Esophagus muscularis mucosa (tissue), 4 donors: ENCODE measurements at regions not wholly inside any gene's neighbourhood (a gene's known extent, or its start where the extent isn't known, plus 50 kb on each side); places are given as distances from the start of the nearest gene placed in this dataset.

Experiments used
- DNase-seq: peaks from one replicate; pipeline ENCODE4 v3.0.0-alpha.2; 2017; ENCODE audit errors: extremely low spot score
- H3K27ac ChIP-seq, 4 donors: fragments of 200-600 bp; sonication (generic); replicated peaks in 1 of 4; 1 replicate in 3 of 4; 2 replicates in 1 of 4; pipeline ENCODE4 v1.5.1; 2016 to 2019; ENCODE audit warnings: mild to moderate bottlenecking in 1 of 4
- H3K27me3 ChIP-seq, 4 donors: fragments of 200-600 bp; sonication (generic); one replicate each; pipeline versions ENCODE4 v1.5.1 to v1.6.0; 2016 to 2019
- H3K36me3 ChIP-seq, 4 donors: fragments of 200-600 bp; sonication (generic); one replicate each; pipeline ENCODE4 v1.5.1; 2016 to 2019
- H3K4me1 ChIP-seq, 4 donors: fragments of 200-600 bp; sonication (generic); one replicate each; pipeline ENCODE4 v1.5.1; 2016 to 2019
- H3K4me3 ChIP-seq, 4 donors: fragments of 200-600 bp; sonication (generic); 1 replicate in 2 of 4; 2 replicates in 2 of 4; pipeline ENCODE4 v1.5.1; 2016 to 2019; ENCODE audit warnings: mild to moderate bottlenecking in 4 of 4, moderate library complexity in 1 of 4
- H3K9me3 ChIP-seq, 4 donors: fragments of 200-600 bp; sonication (generic); 1 replicate in 3 of 4; 2 replicates in 1 of 4; pipeline ENCODE4 v1.5.1; 2016 to 2019
- EP300 ChIP-seq: sonication (generic); formaldehyde crosslinking; IDR thresholded peaks from one replicate; pipeline ENCODE4 v1.6.1; 2017; ENCODE audit warnings: antibody characterized with exemption
- POLR2A ChIP-seq: fragments of 450-650 bp; IDR thresholded peaks from one replicate; pipeline ENCODE4 v1.6.1; 2017; ENCODE audit warnings: antibody characterized with exemption, moderate library complexity, mild to moderate bottlenecking, low read depth
- POLR2AphosphoS5 ChIP-seq, 2 donors: sonication (generic); formaldehyde crosslinking; IDR thresholded peaks; one replicate each; pipeline ENCODE4 v1.6.1; 2017; ENCODE audit warnings: antibody characterized with exemption in 2 of 2
- WGBS: methylation state at CpG from one replicate; pipeline ENCODE4 v1.1.5; 2018; 5-methylcytosine and 5-hydroxymethylcytosine counted together
- intact Hi-C: fragments of 100-400 bp; cut with DNase I; formaldehyde crosslinking; loops from one replicate; pipeline ENCODE4 v1.15.1; 2023
- TF ChIP-seq, protein P1 (sequence below), 3 experiments: fragments of 200-600 bp in 2 of 3; fragments of 450-650 bp in 1 of 3; sonication (generic) in 2 of 3; IDR thresholded peaks; one replicate each; pipeline ENCODE4 v1.5.1; 2017 to 2019; ENCODE audit warnings: antibody characterized with exemption in 3 of 3, mild to moderate bottlenecking in 2 of 3, moderate library complexity in 1 of 3

DNA sequence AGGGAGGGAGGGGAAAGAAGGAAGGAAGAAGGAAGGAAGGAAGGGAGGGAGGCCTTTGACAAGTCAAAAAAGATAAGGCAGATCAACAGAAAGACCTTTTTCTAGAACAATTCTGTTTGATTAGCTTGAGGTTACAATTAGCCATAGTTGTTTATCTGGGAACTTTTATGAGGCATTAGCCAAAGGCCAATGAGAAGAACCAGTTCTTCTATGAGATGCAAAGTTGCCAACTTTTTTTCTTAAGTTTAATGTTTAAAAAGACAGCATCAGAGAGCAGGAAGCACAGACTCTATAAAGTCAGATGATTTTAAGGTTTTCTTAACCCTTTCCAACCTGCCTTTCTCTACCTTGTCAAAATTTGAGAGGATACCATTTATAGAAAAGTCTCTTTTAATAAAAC is 301.3 kb upstream of the NR2F2 start:
- H3K27ac ChIP-seq, result no peak overlapping the region
- no peaks in the 10 kb centered on the region for H3K27me3 ChIP-seq
- no peak for DNase-seq
- TF ChIP-seq POLR2AphosphoS5 (IDR thresholded peaks at IDR 0.05), result no peak
- TF ChIP-seq EP300, result no peak
- TF ChIP-seq, protein P1, sequence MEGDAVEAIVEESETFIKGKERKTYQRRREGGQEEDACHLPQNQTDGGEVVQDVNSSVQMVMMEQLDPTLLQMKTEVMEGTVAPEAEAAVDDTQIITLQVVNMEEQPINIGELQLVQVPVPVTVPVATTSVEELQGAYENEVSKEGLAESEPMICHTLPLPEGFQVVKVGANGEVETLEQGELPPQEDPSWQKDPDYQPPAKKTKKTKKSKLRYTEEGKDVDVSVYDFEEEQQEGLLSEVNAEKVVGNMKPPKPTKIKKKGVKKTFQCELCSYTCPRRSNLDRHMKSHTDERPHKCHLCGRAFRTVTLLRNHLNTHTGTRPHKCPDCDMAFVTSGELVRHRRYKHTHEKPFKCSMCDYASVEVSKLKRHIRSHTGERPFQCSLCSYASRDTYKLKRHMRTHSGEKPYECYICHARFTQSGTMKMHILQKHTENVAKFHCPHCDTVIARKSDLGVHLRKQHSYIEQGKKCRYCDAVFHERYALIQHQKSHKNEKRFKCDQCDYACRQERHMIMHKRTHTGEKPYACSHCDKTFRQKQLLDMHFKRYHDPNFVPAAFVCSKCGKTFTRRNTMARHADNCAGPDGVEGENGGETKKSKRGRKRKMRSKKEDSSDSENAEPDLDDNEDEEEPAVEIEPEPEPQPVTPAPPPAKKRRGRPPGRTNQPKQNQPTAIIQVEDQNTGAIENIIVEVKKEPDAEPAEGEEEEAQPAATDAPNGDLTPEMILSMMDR (IDR thresholded peaks at IDR 0.05), result no peak
- no peak for TF ChIP-seq POLR2A
- H3K9me3 ChIP-seq, result no peaks in the 10 kb centered on the region
- no peaks in the 10 kb centered on the region for H3K36me3 ChIP-seq
- intact Hi-C loops, result no loop called here
- H3K4me3 ChIP-seq, result no peak overlapping the region
- H3K4me1 ChIP-seq, result no peaks in the 10 kb centered on the region

DNA sequence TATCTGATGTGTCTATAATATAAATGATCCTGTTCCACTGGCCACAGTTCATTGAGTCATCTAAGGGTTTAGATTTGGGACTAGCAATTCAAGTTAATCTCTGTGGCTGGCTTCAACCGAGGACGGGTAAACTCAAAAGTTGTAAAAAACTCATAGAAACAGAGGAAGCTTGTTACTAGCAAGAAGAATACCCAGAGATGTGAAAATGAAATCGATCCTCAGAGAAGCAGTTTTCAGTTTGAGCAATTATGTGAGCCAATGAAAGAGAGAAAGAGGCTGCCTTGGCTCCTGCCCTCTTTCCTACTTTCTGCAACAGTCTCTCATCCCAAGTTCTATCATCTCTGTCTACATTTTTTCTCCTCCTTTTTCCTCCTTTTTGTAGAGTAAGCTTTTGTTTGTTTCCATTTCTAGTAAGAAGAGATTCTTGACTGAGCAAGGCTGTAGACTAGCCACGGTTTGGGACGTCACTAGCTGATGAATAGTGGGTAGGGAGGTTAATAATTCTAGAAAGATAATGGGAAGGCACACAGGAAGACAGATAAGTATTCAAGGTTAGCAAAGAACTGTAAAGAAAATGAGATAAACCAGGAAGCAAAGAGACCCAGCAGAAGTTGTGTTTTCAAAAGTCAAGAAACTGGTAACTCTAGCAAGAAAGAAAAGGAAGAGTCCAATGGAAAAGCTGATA is 298.9 kb upstream of the NR2F2 start:
- peaks cover 0 to 4% (median 0%) of the 10 kb centered on the region in 4 donors for H3K4me1 ChIP-seq
- no peaks in the 10 kb centered on the region for H3K36me3 ChIP-seq
- no peaks in the 10 kb centered on the region for H3K9me3 ChIP-seq
- intact Hi-C loops, result no loop called here
- WGBS, result 90% methylated on average over 5 of the region's 5 CpGs
- TF ChIP-seq EP300 (no peak), POLR2A (no peak), POLR2AphosphoS5 (IDR thresholded peaks at IDR 0.05) (no peak)
- TF ChIP-seq, protein P1 (IDR thresholded peaks at IDR 0.05), result no peak
- no peak for DNase-seq
- no peak overlapping the region for H3K27ac ChIP-seq
- H3K4me3 ChIP-seq, result no peak overlapping the region
- no peaks in the 10 kb centered on the region for H3K27me3 ChIP-seq

DNA sequence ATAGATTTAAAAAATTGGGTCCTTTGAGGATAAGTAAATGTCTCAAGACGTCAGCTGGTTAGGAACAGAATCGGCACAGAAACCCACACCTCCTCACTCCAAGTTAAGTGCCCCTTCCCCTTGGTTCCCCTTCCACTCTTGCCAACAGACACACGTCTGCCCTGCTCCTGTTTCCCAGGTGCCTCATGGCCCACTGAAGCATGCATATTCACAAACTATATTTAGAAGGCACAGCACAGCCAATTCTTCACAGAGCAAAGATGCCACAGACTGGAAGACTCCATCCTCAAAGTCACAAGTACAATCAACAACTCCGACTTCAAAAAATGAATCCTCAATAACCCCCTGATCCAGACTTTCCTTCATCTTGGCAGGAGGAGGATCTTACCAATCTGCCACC is 295.4 kb upstream of the NR2F2 start:
- Histone ChIP-seq H3K9me3 (no peaks in the 10 kb centered on the region), H3K27me3 (no peaks in the 10 kb centered on the region), H3K27ac (no peak overlapping the region), H3K36me3 (no peaks in the 10 kb centered on the region), H3K4me1 (peaks cover 0 to 4% (median 0%) of the 10 kb centered on the region in 4 donors), H3K4me3 (no peak overlapping the region)
- TF ChIP-seq, protein P1 (IDR thresholded peaks at IDR 0.05), result no peak
- TF ChIP-seq POLR2AphosphoS5 (IDR thresholded peaks at IDR 0.05) (no peak), POLR2A (no peak)
- intact Hi-C loops, result no loop called here
- 78% methylated on average over 4 of the region's 4 CpGs for WGBS
- peak; percentile 26 for DNase-seq

DNA sequence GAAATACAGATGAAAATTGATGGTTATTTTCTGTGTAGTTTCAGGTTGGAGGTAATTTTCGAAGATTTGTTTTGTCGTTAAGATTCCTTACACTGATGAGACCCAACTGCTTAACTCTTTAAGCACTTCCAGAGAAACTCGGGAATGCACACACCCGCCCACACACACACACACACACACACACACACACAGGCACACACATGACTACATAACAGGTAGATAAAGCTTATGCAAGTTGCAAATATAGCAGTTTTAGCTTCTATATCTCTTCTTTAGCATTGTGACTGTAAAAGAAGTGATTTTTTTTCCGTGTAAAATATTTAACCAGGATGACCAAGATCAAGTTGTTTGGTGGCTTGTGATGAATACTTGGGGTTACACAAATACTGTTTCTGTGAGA is 294.9 kb upstream of the NR2F2 start:
- no peak for DNase-seq
- WGBS, result 72% methylated on average over 5 of the region's 5 CpGs
- H3K36me3 ChIP-seq, result no peaks in the 10 kb centered on the region
- H3K27me3 ChIP-seq, result no peaks in the 10 kb centered on the region
- peaks cover 0 to 4% (median 0%) of the 10 kb centered on the region in 4 donors for H3K4me1 ChIP-seq
- no peak overlapping the region for H3K27ac ChIP-seq
- H3K4me3 ChIP-seq, result no peak overlapping the region
- intact Hi-C loops, result no loop called here
- no peaks in the 10 kb centered on the region for H3K9me3 ChIP-seq
- TF ChIP-seq POLR2AphosphoS5 (IDR thresholded peaks at IDR 0.05) (no peak), EP300 (no peak), POLR2A (no peak)
- TF ChIP-seq, protein P1 (IDR thresholded peaks at IDR 0.05), result no peak

DNA sequence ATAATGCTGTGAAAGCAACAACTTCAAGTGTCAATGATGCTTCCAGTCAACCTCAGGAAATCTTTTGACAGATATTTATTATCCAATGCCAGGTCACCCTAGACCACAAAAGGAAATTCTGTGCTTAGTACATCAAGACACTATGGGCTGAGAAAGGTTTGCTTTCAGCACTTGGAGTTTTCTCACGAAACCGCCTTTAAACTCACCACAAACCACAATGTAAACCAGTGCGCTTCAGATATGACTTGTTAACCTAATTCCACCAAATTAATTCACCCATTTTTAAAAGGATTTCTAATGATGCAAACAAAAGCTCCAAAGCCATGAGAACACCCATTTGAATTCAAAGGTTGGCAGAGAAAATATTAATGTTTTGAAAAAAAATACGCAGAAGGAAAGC is 292.9 kb upstream of the NR2F2 start:
- TF ChIP-seq POLR2A (no peak), POLR2AphosphoS5 (IDR thresholded peaks at IDR 0.05) (no peak)
- Histone ChIP-seq H3K9me3 (no peaks in the 10 kb centered on the region), H3K27me3 (no peaks in the 10 kb centered on the region), H3K27ac (no peak overlapping the region), H3K4me3 (no peak overlapping the region), H3K36me3 (no peaks in the 10 kb centered on the region), H3K4me1 (peaks cover under 1 to 4% (median 1%) of the 10 kb centered on the region in 4 donors)
- DNase-seq, result peak; percentile 5
- WGBS, result 81% methylated on average over 4 of the region's 4 CpGs
- intact Hi-C loops, result no loop called here
